HG02852 (cell line): ENCODE measurements at regions not wholly inside any gene's neighbourhood (a gene's known extent, or its start where the extent isn't known, plus 50 kb on each side); places are given as distances from the start of the nearest gene placed in this dataset.

Source experiments
- ATAC-seq: cut with Tn5 transposase; IDR thresholded peaks from one replicate; pipeline ENCODE4 v1.9.1; 2021; ENCODE audit warnings: mild to moderate bottlenecking, moderate library complexity; ENCODE audit not compliant: unreplicated experiment

- no peak for ATAC-seq
Measured at GRCh38 chr10:83248106-83248631, 891.1 kb upstream of the GHITM start.

DNA sequence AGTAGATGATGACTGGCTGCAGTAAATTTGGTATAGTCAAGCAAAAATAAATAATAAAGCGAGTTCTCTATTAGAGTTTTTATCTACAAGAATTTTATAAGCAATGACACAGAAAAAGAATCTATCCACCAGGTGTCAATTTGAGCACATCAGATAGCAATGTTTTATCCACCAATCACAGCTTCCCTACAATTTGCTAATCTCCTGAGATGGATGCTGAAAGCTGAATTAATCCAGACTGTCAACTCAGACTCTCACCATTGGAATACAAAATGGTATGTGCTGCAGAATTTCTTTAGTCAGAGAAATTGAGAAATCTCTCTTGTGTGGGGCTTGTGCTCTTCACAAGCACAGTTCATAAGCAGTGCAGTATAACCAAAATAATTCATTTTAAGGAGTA lies 888.9 kb upstream of the GHITM start:
- ATAC-seq: no peak

GRCh38 chr10:83252169-83252568 lies 887.1 kb upstream of the GHITM start:
- ATAC-seq: no peak

- no peak for ATAC-seq
Measured at GRCh38 chr10:83252596-83252995, 886.7 kb upstream of the GHITM start.

- ATAC-seq: no peak
Measured at GRCh38 chr10:83253011-83253671, 886.2 kb upstream of the GHITM start.

GRCh38 chr10:83254698-83255097 lies 884.6 kb upstream of the GHITM start:
- ATAC-seq: no peak

GRCh38 chr10:83262434-83262833 lies 876.9 kb upstream of the GHITM start:
- no peak for ATAC-seq

DNA sequence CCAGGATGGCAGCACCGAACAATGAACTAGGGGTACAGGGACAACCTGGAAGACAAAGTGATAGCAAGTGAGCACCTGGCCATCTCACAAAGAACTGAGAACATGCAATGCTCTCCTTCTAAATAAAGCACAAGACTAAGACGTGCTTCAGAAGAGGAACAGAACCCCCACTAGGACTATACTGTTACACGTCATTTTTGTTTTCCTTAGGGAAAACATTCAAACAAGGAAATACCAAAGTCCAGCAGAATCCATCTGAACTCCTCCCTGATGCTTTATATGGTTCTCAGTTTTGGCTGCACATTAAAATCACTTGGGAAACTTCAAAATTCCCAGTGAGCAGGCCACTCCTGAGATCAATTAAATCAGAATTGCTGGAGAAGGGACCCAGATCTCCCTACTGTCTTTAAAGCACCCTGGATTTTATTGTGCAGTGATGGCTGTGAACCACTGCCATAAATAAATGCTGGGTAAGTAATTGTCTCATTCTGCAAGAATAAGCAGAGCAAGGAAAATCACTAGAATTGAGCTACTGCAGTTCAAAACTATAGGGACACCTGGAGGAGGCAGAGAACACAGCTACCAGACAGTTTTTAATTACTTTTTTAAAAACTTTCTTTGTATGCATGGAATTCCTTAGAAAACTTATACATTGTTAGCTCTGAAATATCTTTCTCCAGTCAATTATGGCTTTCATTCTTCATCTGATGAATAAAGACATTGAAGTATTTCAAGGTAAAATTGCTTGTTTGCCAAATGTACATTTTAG lies 866.5 kb upstream of the GHITM start:
- ATAC-seq: no peak

GRCh38 chr10:83274088-83274487 lies 865.2 kb upstream of the GHITM start:
- ATAC-seq: no peak

GRCh38 chr10:83276971-83277370 lies 862.3 kb upstream of the GHITM start:
- ATAC-seq: no peak

DNA sequence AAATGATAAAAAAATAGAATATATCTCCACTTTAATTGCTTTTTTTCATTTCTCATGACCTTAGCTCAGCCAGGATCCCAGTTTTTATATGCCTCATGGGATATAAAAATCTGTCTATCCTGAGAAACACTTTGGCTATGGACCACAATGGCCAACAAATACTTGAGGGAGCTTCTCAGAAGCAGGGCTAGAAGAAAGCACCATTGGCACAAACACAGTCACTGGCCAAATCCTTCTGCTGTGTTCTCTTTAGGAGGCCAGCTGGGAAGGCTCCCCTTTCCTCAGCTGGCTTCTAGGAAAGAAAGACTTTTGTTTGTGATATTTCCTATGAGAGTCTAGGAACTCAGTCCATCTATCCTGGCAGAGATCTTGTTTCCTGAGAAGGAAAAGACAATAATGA lies 856.2 kb upstream of the GHITM start:
- no peak for ATAC-seq

GRCh38 chr10:83287374-83287773 lies 851.9 kb upstream of the GHITM start:
- ATAC-seq: no peak

GRCh38 chr10:83289373-83289772 lies 849.9 kb upstream of the GHITM start:
- no peak for ATAC-seq

DNA sequence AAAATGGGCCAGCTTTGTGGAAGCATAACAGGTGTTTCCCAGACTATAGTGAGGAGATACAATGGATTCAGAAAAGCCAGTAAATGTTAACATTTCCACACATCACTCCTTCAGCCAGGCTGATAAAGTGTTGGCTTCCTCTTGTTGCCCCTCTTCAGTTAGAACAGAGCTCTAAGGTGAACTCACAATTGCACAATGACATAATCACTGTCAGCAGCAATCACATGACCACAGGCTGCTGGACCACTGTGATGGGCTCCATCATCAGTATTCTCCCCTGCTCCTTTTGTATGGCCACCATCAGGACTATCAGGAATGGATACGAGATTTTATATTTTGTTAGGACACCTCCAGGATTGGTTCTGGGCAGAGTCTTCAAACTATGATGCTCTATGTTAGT lies 849.4 kb upstream of the GHITM start:
- ATAC-seq: no peak

DNA sequence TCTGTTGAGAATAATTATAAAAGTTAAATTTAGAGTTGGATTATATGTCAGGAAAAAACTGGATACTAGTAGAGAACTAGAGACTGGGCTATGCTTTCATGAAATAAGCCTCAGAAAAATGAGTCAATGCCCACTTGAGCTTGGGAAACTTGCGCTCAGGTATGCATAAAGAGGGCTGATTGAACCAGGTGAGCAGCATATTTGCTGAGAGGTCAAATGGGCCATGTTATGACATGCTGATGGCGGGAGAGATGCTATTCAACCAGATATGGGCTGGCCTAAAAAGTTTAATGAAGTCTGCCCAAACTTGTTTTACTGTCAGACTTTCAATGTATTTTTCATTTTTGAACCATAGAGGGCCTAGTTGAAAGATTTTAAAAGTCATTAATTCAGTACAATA lies 837.6 kb upstream of the GHITM start:
- ATAC-seq: no peak

GRCh38 chr10:83302623-83303022 lies 836.7 kb upstream of the GHITM start:
- ATAC-seq: no peak

- ATAC-seq: no peak
Measured at GRCh38 chr10:83310688-83311087, 828.6 kb upstream of the GHITM start.

GRCh38 chr10:83312570-83312969 lies 826.7 kb upstream of the GHITM start:
- ATAC-seq: no peak

DNA sequence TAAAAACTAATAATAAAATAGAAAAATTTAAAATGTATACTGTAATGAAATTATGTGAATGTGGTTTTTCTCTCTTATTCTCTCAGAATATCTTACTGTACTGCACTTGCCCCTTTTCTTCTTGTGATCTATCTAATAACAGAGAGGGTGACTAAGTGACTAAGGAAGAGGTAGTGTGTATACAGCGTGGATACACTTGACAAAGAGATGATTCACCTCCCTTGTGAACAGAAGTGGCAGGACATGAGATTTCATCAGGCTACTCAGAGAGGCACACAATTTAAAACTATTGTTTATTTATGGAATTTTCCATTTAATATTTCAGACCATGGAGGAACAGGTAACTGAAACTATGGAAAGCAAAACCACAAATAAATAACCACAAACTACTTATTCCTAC lies 806.6 kb upstream of the GHITM start:
- no peak for ATAC-seq

- ATAC-seq: no peak
Measured at GRCh38 chr10:83333566-83333965, 805.7 kb upstream of the GHITM start.

GRCh38 chr10:83343676-83344075 lies 795.6 kb upstream of the GHITM start:
- ATAC-seq: no peak

DNA sequence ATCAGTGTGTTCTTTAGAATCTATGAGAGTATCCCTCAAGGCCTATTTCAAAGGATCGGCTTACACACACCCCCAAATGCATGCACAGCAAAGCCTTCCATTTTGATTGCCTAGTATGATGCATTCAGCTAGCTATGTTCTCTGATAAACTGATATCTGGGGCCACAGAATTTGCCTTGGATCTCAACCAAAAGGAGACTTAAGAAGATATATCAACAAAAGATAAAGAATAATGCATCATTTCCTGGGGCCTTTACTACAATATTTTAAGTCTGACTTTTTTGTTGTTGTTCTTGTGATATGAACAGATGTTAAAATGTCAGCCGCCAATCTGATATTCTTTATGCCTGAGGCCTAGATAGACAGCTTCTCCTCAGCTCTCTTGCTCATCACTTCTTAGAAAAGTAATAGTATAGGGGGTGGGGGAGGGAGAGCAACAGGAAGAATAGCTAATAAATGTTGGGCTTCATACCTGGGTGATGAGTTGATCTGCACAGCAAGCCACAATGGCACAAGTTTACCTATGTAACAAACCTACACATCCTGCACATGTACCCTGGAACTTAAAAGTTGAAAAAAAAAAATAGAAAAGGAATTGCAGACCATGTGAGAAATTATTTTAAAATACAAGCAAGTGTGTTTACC lies 792.9 kb upstream of the GHITM start:
- no peak for ATAC-seq
